ENCODE measurements at regions not wholly inside any gene's neighbourhood (a gene's known extent, or its start where the extent isn't known, plus 50 kb on each side); places are given as distances from the start of the nearest gene placed in this dataset.

GRCh38 chr2:150601280-150602038 is 114.0 kb upstream of the RND3 start:
- H3K9ac ChIP-seq (ENCODE audit: insufficient read depth in 1 of 2, low read length in 2 of 2) = no peak overlapping the region

DNA sequence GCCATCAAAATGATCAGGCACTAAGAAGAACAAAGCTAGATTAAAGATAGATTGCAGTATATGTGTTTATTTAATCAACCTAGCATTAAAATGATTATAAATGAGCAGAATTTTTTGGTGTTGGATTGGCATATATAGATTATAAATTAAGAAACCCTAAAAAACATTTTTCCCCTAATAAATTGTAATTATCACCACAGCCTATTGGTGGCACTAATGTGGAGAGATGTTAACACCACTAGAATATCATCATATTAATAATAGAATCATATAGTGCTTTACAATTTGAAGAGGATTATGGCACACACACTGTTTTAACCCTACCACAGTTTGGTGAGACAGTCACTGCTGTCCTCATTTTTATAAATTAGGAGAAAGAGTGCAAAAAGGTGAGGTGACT is 112.4 kb upstream of the RND3 start:
- H3K36me3 ChIP-seq (ENCODE audit: control insufficient read depth in 4 of 4, insufficient read depth in 4 of 4, low read length in 4 of 4) = no peaks in the 10 kb centered on the region
- no peak for TF ChIP-seq CTCF (IDR thresholded peaks at IDR 0.05; ENCODE audit: control extremely low read depth, extremely low read depth)
- ATAC-seq (ENCODE audit: insufficient read depth, low FRiP score) (no peak), DNase-seq (no peak)
- H3K9ac ChIP-seq (ENCODE audit: insufficient read depth in 1 of 2, low read length in 2 of 2) = no peak overlapping the region
- no peaks in the 10 kb centered on the region for H3K9me3 ChIP-seq (ENCODE audit: control insufficient read depth in 4 of 4, insufficient read depth in 3 of 4, low read length in 3 of 4)
- no peak overlapping the region for H3K27ac ChIP-seq (ENCODE audit: low read depth in 1 of 2, low read length in 1 of 2)
- H3K4me1 ChIP-seq (ENCODE audit: control insufficient read depth in 5 of 5, insufficient read depth in 5 of 5, low read length in 5 of 5) = peaks cover 0 to 3% (median 0%) of the 10 kb centered on the region in 5 donors
- H3K4me3 ChIP-seq = no peak overlapping the region
- no peaks in the 10 kb centered on the region for H3K27me3 ChIP-seq (ENCODE audit: control insufficient read depth in 3 of 3, insufficient read depth in 3 of 3, low read length in 2 of 3)

More at GRCh38 chr2:150601280-150602038, 114.0 kb upstream of the RND3 start:
- Histone ChIP-seq H3K4me1 (ENCODE audit: control insufficient read depth in 5 of 5, insufficient read depth in 5 of 5, low read length in 5 of 5) (peaks cover 0 to 3% (median 0%) of the 10 kb centered on the region in 5 donors), H3K27me3 (ENCODE audit: control insufficient read depth in 3 of 3, insufficient read depth in 3 of 3, low read length in 2 of 3) (no peaks in the 10 kb centered on the region), H3K4me3 (no peak overlapping the region), H3K36me3 (ENCODE audit: control insufficient read depth in 4 of 4, insufficient read depth in 4 of 4, low read length in 4 of 4) (no peaks in the 10 kb centered on the region), H3K9me3 (ENCODE audit: control insufficient read depth in 4 of 4, insufficient read depth in 3 of 4, low read length in 3 of 4) (no peaks in the 10 kb centered on the region), H3K27ac (ENCODE audit: low read depth in 1 of 2, low read length in 1 of 2) (no peak overlapping the region)
- ATAC-seq (ENCODE audit: insufficient read depth, low FRiP score) (no peak), DNase-seq (no peak)
- TF ChIP-seq CTCF (IDR thresholded peaks at IDR 0.05; ENCODE audit: control extremely low read depth, extremely low read depth) = no peak
- 54 to 75% methylated on average over 6 of the region's 6 CpGs for WGBS, 2 donors

GRCh38 chr2:150598383-150598782 is 110.9 kb upstream of the RND3 start:
- TF ChIP-seq CTCF (IDR thresholded peaks at IDR 0.05; ENCODE audit: control extremely low read depth, extremely low read depth) = no peak
- ATAC-seq (ENCODE audit: insufficient read depth, low FRiP score) (no peak), DNase-seq (no peak)
- no peak overlapping the region for H3K9ac ChIP-seq (ENCODE audit: insufficient read depth in 1 of 2, low read length in 2 of 2)
- WGBS, 2 donors = 33 to 65% methylated on average over 2 of the region's 2 CpGs
- no peak overlapping the region for H3K4me3 ChIP-seq
- H3K4me1 ChIP-seq (ENCODE audit: control insufficient read depth in 5 of 5, insufficient read depth in 5 of 5, low read length in 5 of 5) = peaks cover 0 to 3% (median 0%) of the 10 kb centered on the region in 5 donors
- H3K9me3 ChIP-seq (ENCODE audit: control insufficient read depth in 4 of 4, insufficient read depth in 3 of 4, low read length in 3 of 4) = no peaks in the 10 kb centered on the region
- no peak overlapping the region for H3K27ac ChIP-seq (ENCODE audit: low read depth in 1 of 2, low read length in 1 of 2)
- H3K36me3 ChIP-seq (ENCODE audit: control insufficient read depth in 4 of 4, insufficient read depth in 4 of 4, low read length in 4 of 4) = no peaks in the 10 kb centered on the region
- no peaks in the 10 kb centered on the region for H3K27me3 ChIP-seq (ENCODE audit: control insufficient read depth in 3 of 3, insufficient read depth in 3 of 3, low read length in 2 of 3)

All from lung (tissue), 11 donors.